ENCODE measurements at regions not wholly inside any gene's neighbourhood (a gene's known extent, or its start where the extent isn't known, plus 50 kb on each side); places are given as distances from the start of the nearest gene placed in this dataset.

GRCh38 chrX:40469316-40469715 is 111.5 kb upstream of the ATP6AP2 start (continued):
- no peak for TF ChIP-seq NKRF (conservative IDR thresholded peaks at IDR 0.05)
- no peak for TF ChIP-seq CEBPB (IDR thresholded peaks at IDR 0.05; ENCODE audit: borderline replicate concordance in 1 of 2, low read depth in 2 of 2, low read length in 2 of 2)
- TF ChIP-seq JUND (IDR thresholded peaks at IDR 0.05; ENCODE audit: low read depth, low read length): no peak
- no peak for TF ChIP-seq CBX5 (IDR thresholded peaks at IDR 0.05; ENCODE audit: low read depth)
- no peak for TF ChIP-seq TAF1 (IDR thresholded peaks at IDR 0.05; ENCODE audit: borderline replicate concordance, low read depth, low read length)
- no peak for TF ChIP-seq E2F4 (IDR thresholded peaks at IDR 0.05; ENCODE audit: low read depth, low read length)
- TF ChIP-seq MXI1 (IDR thresholded peaks at IDR 0.05; ENCODE audit: low read depth, low read length): no peak

GRCh38 chrX:40468033-40468846 is 112.5 kb upstream of the ATP6AP2 start:
- ChIA-PET CTCF (interaction anchor here (0.7 to 1.9 kb wide), 6 partner anchors 62 to 737 kb away, joined by 3 to 19 read pairs (median 3); no protein-coding TSS in a partner anchor), SMC1A (ENCODE audit: uncharacterized antibody, unreplicated experiment) (interaction anchor here (0.7 to 1.5 kb wide), 8 partner anchors 19 to 1207 kb away, joined by 3 read pairs; no protein-coding TSS in a partner anchor), RAD21 (ENCODE audit: unreplicated experiment) (interaction anchor here (0.5 to 1.5 kb wide), 6 partner anchors 154 to 737 kb away, joined by 3 to 8 read pairs (median 4); no protein-coding TSS in a partner anchor), POLR2A (no interaction called here)
- Histone ChIP-seq H3K9me3 (replicated peaks; ENCODE audit: control insufficient read depth, insufficient read depth, low read length) (no peaks in the 10 kb centered on the region; the same call in 2 of the 3 replicates), H3K4me2 (ENCODE audit: control insufficient read depth, insufficient read depth) (peak overlapping the region; percentile 74), H3K9ac (ENCODE audit: control insufficient read depth, insufficient read depth, low read length) (no peak overlapping the region; the same call in 1 of the 2 replicates), H3K27ac (ENCODE audit: control insufficient read depth, insufficient read depth) (no peak overlapping the region), H2AFZ (ENCODE audit: control insufficient read depth, low read depth, low read length) (peak overlapping the region; percentile 74), H3K79me2 (ENCODE audit: control insufficient read depth, insufficient read depth, low read length) (no peaks in the 10 kb centered on the region), H3K36me3 (ENCODE audit: control insufficient read depth in 2 of 2, insufficient read depth in 2 of 2, low read length in 1 of 2) (no peaks in the 10 kb centered on the region), H4K20me1 (ENCODE audit: control insufficient read depth, insufficient read depth) (no peaks in the 10 kb centered on the region), H3K4me3 (no peak overlapping the region), H3K27me3 (replicated peaks in 1 of 2; ENCODE audit: control insufficient read depth in 2 of 2, insufficient read depth in 2 of 2, low read length in 1 of 2) (no peaks in the 10 kb centered on the region), H3K4me1 (ENCODE audit: control insufficient read depth, insufficient read depth, low read length) (peaks cover under 1% of the 10 kb centered on the region; the same call in 1 of the 2 replicates)
- peak; percentile 93 for ATAC-seq
- no TSS peak for BruUV-seq (replicated peaks)
- in situ Hi-C loops (cut with MboI): no loop called here
- peak; percentile 47 for DNase-seq (ENCODE audit: low read depth, low spot score)
- intact Hi-C loops (cut with micrococcal nuclease; ENCODE audit: unreplicated experiment): loop anchor here (1.0 to 10.0 kb wide), 6 partner anchors 47 to 733 kb away; no protein-coding TSS in a partner anchor
- no peak for FAIRE-seq
- whole genome bisulfite sequencing (ENCODE audit: insufficient coverage, insufficient replicate concordance, low lambda C conversion rate, missing lambda C conversion rate): 28% methylated on average over 5 of the region's 5 CpGs
- TF ChIP-seq HDAC2 (IDR thresholded peaks at IDR 0.05) (no peak), LARP7 (IDR thresholded peaks at IDR 0.05) (peak; percentile 41; the same call in 1 of the 2 replicates), SMC3 (IDR thresholded peaks at IDR 0.05; ENCODE audit: borderline replicate concordance, low read length) (peak; percentile 57), ZNF622 (IDR thresholded peaks at IDR 0.05) (no peak), ZNF592 (IDR thresholded peaks at IDR 0.05) (no peak), YY1 (IDR thresholded peaks at IDR 0.05; ENCODE audit: low read depth, low read length) (0 out of 2 replicates have a peak, but pooled peaks have one; percentile 19)
